Ramos (cell line): ENCODE measurements at regions not wholly inside any gene's neighbourhood (a gene's known extent, or its start where the extent isn't known, plus 50 kb on each side); places are given as distances from the start of the nearest gene placed in this dataset.

Experiments used
- in situ Hi-C: fragments of 300-500 bp; cut with MboI; formaldehyde crosslinking; loops from one replicate; pipeline ENCODE4 v1.14.3; 2022; ENCODE audit warnings: low sequenced_read_pairs; ENCODE audit not compliant: unreplicated experiment

DNA sequence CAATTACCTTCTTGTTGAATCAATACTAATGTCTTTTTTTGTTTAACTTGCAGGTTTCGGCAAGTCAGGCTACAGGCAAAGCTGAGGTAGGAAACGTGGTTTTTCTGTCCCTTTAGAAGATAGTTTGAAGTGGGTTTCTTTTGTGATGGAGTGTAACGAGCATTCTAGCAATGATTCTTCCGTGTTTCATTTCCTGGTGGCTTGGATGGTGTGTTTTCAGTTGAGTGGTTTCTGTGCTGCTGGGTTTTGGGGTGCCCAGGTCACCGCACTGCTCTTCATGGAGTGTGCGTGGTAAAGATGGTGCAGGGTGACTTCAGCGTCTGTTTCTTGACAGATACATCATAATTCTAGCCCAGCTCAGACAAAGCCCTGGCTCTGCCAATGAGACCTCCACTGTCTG lies 769.7 kb upstream of the EEF2KMT start:
- in situ Hi-C loops: no loop called here

GRCh38 chr16:5865236-5865635 lies 767.6 kb upstream of the EEF2KMT start:
- in situ Hi-C loops: no loop called here

DNA sequence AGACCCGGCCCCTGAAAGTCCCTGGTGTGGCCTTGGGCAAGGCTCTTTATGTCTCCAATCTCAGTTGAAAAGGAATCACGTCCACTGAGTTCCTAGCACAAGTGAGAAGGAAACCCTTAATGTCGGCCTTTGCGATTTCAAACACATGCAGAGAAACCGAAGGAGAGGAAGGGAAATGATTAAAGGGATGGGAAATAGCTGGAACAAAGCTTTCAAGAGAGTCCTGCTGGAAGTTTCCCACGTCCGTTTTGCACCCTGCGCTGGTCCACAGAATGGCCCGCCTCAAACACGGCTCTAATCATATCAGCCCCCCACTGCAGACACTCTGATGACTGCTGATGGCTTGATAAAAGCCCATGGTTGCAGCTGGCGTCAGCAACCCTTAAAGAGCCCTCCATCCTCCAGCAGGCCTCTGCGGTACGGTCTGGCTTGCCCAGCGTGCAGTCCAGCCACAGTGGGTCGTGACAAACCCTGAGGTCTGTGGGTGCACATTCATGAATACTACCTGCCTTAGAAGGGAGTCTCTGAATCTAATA lies 765.5 kb upstream of the EEF2KMT start:
- in situ Hi-C loops: no loop called here

- in situ Hi-C loops: no loop called here
Measured at GRCh38 chr16:5862103-5862840, 764.7 kb upstream of the EEF2KMT start.

DNA sequence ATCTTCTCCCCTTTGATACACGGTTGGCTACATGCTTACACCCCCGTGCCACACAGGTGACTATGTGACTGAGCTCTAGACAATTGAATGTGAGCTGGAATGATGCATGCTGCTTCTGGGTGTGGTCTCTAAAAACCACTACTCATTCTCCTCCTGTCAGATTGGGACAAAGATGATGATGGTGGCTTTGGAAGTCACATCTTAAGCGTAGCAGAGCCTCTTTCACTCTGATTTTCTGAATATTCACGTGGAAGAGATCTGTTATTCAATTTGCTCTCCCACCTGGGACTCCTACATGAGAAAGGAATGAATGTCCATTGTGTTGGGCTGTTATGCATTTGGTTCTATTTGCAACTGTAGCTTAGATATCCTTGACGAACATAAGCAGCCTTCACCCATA lies 763.6 kb upstream of the EEF2KMT start:
- in situ Hi-C loops: no loop called here

DNA sequence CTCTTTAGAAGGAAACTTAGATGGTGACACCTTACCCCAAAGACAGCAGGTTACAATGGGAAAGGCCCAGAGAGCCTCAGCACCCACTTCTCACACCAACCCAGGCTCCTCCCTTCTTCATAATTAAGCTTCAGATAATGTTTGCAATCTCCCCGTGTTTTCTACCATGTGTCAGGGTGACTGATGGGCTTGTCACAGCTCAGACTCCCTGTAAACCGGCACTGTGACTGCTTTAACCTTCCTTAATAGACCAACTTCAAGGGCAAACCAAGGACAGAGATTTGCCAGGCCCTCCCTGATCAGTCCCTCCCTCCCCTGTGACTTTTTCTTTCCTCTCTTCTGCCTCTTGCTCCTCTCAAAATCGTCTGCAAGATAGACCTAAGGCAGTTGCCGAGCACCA lies 760.6 kb upstream of the EEF2KMT start:
- in situ Hi-C loops: no loop called here

DNA sequence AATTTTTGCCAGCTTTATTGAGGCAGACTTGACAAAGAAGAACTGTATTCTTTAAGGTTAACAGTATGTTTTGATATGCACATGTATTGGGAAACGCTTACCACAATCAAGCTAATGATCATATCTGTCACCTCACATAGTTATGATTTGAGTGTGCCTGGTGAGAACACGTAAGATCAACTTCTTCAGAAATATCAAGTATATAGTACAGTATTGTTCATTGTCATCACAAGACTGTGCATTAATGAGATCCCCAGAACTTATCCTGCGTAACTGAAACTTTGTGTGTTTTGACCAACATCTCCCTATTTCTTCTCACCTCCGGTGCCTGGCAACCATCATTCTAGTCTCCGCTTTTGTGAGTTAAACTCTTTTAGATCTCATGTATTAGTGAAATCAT lies 756.4 kb upstream of the EEF2KMT start:
- in situ Hi-C loops: no loop called here

GRCh38 chr16:5852151-5852550 lies 754.6 kb upstream of the EEF2KMT start:
- in situ Hi-C loops: no loop called here

- in situ Hi-C loops: no loop called here
Measured at GRCh38 chr16:5851393-5851982, 753.9 kb upstream of the EEF2KMT start.

DNA sequence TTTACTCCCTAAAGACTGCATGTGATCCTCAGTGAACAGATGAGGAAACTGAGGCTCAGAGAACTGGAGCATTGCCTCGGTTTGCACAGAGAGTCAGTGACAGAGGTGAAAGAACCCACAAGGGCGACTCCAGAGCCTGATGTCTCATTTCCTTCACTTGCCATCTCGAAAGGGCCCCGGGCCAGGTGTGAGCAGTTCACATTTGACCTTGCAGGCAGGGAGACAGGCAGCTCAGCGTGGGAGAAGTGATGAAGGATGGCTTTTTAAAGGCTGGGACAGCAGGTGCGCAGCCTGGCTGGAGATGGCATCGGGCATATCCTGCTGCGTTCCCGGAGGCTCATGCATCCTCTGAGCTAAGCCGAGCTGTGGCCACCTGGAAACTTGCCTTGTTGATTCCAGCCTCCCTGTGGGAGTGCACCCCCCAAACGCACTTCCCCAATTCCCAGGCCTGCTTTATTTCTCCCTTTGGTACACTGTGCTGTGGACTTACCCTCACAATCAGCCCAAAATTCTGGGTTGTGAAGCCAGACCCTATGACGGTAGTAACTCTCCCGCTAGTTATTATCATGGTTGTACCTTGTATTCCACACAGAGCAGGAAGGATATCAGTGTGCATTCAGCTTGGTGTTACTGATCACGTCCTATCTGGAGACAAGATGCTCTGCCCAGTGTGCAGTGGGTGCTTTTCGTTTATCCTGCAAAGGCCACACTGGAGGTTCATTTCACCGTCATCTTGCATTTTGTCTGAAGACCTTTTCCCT lies 753.2 kb upstream of the EEF2KMT start:
- in situ Hi-C loops: no loop called here

DNA sequence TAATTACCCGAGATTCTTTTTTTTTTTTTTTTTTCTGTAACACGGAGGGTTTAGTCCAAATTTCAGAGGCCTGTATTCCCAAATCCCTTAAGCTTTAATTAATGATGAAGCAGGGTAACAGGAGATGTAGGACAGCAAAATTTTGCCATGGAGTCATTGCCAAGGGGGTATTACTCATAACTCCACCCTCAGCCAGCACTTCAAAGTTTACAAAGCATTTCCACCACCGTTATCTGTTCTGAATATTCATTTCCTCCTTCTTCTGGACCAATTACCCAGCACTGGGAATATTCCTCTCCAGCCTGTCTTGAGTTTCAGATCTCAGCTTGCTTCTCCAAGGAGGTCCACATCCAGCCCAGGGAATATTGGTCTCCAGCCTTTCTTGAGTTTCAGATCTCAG lies 747.5 kb upstream of the EEF2KMT start:
- in situ Hi-C loops: no loop called here

GRCh38 chr16:5841974-5842373 lies 744.4 kb upstream of the EEF2KMT start:
- in situ Hi-C loops: no loop called here

- in situ Hi-C loops: no loop called here
Measured at GRCh38 chr16:5838725-5839124, 741.1 kb upstream of the EEF2KMT start.

GRCh38 chr16:5838071-5838470 lies 740.5 kb upstream of the EEF2KMT start:
- in situ Hi-C loops: no loop called here

DNA sequence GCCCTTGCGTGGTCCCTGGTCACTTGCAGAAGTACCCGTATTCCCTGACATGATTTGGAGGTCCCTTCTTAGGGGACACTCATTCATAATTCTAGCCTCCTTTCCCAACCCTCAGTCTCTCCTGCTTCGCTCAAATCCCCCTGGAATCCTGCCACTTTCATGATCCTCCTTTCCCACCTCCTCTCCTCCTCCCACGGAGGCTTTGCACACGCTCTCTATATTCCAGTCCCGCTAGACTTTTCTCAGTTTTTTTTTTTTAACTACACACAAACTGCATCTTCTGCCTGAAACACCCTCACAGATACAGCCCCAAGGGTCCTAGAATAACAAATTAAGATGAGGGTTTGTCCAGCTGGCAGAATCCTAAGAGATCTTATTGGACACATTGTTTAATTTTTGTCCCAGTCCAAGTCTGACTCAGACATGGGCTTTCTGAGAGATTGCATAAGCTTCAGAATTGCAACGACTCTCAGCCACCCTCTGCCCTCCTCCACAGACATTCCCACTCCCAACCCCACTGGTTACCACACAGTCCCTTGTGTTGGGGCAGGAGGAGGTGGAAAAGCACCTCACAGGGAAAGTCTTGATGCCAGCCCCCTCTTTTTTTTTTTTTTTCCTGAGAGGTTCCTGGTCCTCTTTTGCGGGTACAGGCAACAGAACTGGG lies 739.5 kb upstream of the EEF2KMT start:
- in situ Hi-C loops: no loop called here

DNA sequence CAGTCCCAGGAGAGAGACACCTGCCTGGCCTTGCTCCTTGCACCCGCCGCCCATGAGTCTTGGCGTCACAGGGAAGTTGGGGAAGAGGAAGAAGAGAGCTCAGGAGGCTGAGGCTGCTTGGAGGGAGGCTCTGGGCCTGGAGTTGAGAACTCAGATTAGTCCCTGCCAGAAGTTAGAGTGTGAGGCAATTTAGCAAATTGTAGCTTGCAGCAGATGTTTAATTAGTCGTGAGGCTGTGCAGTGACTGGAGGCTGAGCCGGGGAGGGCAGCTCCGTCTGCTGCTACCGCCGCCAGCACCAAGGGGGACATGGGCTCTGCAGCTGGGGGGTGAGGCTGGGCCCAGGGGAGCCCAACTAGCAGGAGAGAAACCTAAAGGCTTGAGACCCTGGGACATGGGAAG lies 738.3 kb upstream of the EEF2KMT start:
- in situ Hi-C loops: no loop called here

- in situ Hi-C loops: no loop called here
Measured at GRCh38 chr16:5826332-5826731, 728.7 kb upstream of the EEF2KMT start.

- in situ Hi-C loops: no loop called here
Measured at GRCh38 chr16:5820472-5820871, 722.9 kb upstream of the EEF2KMT start.

- in situ Hi-C loops: no loop called here
Measured at GRCh38 chr16:5815570-5816237, 718.1 kb upstream of the EEF2KMT start.

GRCh38 chr16:5801396-5801795 lies 703.8 kb upstream of the EEF2KMT start:
- in situ Hi-C loops: no loop called here
